Endodermal cell (in vitro differentiated cells): ENCODE measurements at regions not wholly inside any gene's neighbourhood (a gene's known extent, or its start where the extent isn't known, plus 50 kb on each side); places are given as distances from the start of the nearest gene placed in this dataset.

Source experiments
- DNase-seq: peaks from one replicate; pipeline ENCODE4 v3.0.0-alpha.2; 2017
- H3K27ac ChIP-seq: 2 replicates; pipeline ENCODE4 v1.5.1; 2013; ENCODE audit warnings: mild to moderate bottlenecking, low read depth, low read length, moderate library complexity
- H3K27me3 ChIP-seq: 2 replicates; pipeline ENCODE4 v1.6.1; 2013; ENCODE audit warnings: mild to moderate bottlenecking, low read length, moderate library complexity; ENCODE audit not compliant: insufficient read depth, control insufficient read depth, poor library complexity, severe bottlenecking
- H3K36me3 ChIP-seq: 2 replicates; pipeline ENCODE4 v1.7.0; 2013; ENCODE audit warnings: mild to moderate bottlenecking, low read length, moderate library complexity; ENCODE audit not compliant: control insufficient read depth, insufficient read depth
- H3K4me1 ChIP-seq: one replicate; pipeline ENCODE4 v1.7.0; 2013; ENCODE audit warnings: low read length; ENCODE audit not compliant: control insufficient read depth, insufficient read depth
- H3K4me3 ChIP-seq: 2 replicates; pipeline ENCODE4 v1.5.1; 2013; ENCODE audit warnings: mild to moderate bottlenecking, low read length, moderate library complexity
- H3K9ac ChIP-seq: 2 replicates; pipeline ENCODE4 v1.6.1; 2013; ENCODE audit warnings: mild to moderate bottlenecking, low read length, moderate library complexity; ENCODE audit not compliant: poor library complexity, severe bottlenecking; ENCODE audit errors: extremely low read depth
- H3K9me3 ChIP-seq: 2 replicates; pipeline ENCODE4 v1.6.1; 2013; ENCODE audit warnings: mild to moderate bottlenecking, low read length, moderate library complexity; ENCODE audit not compliant: control insufficient read depth
- H3K27ac Mint-ChIP-seq: 2 replicates; pipeline ENCODE4 v1.8.0; 2020; ENCODE audit warnings: mixed read lengths
- H3K27me3 Mint-ChIP-seq: 2 replicates; pipeline ENCODE4 v1.8.0; 2021; ENCODE audit warnings: mild to moderate bottlenecking, mixed read lengths; ENCODE audit not compliant: insufficient read depth
- H3K36me3 Mint-ChIP-seq: 2 replicates; pipeline ENCODE4 v1.8.0; 2020; ENCODE audit warnings: low read depth, mixed read lengths
- H3K4me1 Mint-ChIP-seq: 2 replicates; pipeline ENCODE4 v1.8.0; 2020; ENCODE audit warnings: mixed read lengths
- H3K4me3 Mint-ChIP-seq: 2 replicates; pipeline ENCODE4 v1.8.0; 2020; ENCODE audit warnings: mild to moderate bottlenecking, moderate library complexity, mixed read lengths
- H3K9me3 Mint-ChIP-seq: 2 replicates; pipeline ENCODE4 v1.8.0; 2020; ENCODE audit warnings: mild to moderate bottlenecking, mixed read lengths
- WGBS, 2 experiments: methylation state at CpG; one replicate each; pipeline versions ENCODE4 v1.1.5 to v1.1.7; 2013; ENCODE audit warnings: missing lambda C conversion rate in 2 of 2, mixed read lengths in 1 of 2; ENCODE audit not compliant: insufficient coverage in 1 of 2, insufficient read length in 1 of 2; 5-methylcytosine and 5-hydroxymethylcytosine counted together
- TF ChIP-seq, protein P1 (sequence below): fragments of 200-600 bp; sonication (generic); conservative IDR thresholded peaks from 2 replicates; pipeline ENCODE4 v1.5.0; 2021; ENCODE audit warnings: antibody characterized with exemption, mild to moderate bottlenecking

DNA sequence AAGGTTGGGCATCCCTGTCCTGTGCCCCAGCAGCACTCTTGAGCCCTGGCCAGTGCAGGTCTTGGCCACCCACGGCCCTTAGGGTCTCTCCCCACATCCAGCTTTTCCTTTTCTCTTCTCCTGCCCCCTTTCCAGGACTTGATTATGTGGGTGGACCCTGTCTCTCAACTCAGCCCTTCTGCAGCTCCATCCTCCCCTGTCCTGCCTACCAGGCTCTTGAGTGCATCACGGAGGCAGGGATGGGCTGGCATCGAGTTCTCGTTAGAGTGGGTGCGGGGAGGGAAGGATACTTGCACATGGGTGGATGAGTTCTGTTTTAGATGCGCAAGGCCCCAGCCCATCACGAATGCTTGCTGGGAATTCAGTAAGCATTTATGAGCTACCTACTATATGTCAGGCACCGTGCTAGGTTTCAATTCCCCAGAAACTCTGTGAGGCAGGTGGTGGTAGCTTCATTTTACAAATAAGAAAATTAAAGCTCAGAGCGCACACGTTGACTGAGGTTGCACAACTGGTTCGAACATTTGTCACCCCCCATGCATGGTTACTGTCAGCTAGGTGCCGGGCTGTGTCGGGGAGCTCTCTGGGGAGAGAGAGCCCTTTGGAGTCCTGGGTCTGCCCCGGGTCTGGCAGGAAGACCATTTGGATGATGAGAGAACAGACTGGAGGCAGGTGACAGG is 144.6 kb upstream of the PITX1 start:
- TF ChIP-seq, protein P1, sequence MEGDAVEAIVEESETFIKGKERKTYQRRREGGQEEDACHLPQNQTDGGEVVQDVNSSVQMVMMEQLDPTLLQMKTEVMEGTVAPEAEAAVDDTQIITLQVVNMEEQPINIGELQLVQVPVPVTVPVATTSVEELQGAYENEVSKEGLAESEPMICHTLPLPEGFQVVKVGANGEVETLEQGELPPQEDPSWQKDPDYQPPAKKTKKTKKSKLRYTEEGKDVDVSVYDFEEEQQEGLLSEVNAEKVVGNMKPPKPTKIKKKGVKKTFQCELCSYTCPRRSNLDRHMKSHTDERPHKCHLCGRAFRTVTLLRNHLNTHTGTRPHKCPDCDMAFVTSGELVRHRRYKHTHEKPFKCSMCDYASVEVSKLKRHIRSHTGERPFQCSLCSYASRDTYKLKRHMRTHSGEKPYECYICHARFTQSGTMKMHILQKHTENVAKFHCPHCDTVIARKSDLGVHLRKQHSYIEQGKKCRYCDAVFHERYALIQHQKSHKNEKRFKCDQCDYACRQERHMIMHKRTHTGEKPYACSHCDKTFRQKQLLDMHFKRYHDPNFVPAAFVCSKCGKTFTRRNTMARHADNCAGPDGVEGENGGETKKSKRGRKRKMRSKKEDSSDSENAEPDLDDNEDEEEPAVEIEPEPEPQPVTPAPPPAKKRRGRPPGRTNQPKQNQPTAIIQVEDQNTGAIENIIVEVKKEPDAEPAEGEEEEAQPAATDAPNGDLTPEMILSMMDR = no peak
- WGBS, 2 experiments = 89 to 90% methylated on average over 8 to 14 of the region's 14 CpGs
- Mint-ChIP-seq H3K4me3 (no peak overlapping the region), H3K9me3 (no peaks in the 10 kb centered on the region), H3K27me3 (peaks cover 6% of the 10 kb centered on the region), H3K4me1 (peaks cover 14% of the 10 kb centered on the region), H3K27ac (no peak overlapping the region), H3K36me3 (no peaks in the 10 kb centered on the region)
- H3K9me3 ChIP-seq = no peaks in the 10 kb centered on the region
- H3K9ac ChIP-seq = no peak overlapping the region
- no peak for DNase-seq
- no peak overlapping the region for H3K4me3 ChIP-seq
- H3K36me3 ChIP-seq = no peaks in the 10 kb centered on the region
- H3K27me3 ChIP-seq = no peaks in the 10 kb centered on the region
- H3K4me1 ChIP-seq = peaks cover 3% of the 10 kb centered on the region
- no peak overlapping the region for H3K27ac ChIP-seq

DNA sequence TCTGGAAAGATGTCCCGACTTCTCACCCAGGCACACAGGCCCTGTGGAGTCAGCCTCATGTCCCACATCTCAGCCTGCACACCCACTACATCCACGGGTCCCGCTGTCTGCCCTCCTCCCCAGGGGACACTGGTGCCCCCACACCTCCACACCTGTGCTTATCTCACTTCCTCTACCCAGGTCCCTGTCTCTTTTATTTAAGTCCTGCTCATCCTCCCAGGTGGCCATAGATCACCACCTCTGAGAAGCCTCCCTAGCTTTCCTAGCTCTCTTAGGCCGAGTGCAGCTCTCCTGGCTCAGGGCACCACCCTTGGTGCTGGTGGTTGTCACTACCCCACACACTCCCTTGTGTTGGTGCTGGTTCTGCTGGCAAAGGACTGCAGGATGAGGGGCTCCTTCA is 143.6 kb upstream of the PITX1 start:
- 94 to 100% methylated on average over 1 to 4 of the region's 4 CpGs for WGBS, 2 experiments
- no peak overlapping the region for H3K27ac Mint-ChIP-seq
- Histone ChIP-seq H3K36me3 (no peaks in the 10 kb centered on the region), H3K9me3 (no peaks in the 10 kb centered on the region), H3K4me3 (no peak overlapping the region), H3K27me3 (no peaks in the 10 kb centered on the region), H3K4me1 (peaks cover 6% of the 10 kb centered on the region), H3K27ac (no peak overlapping the region), H3K9ac (no peak overlapping the region)
- no peaks in the 10 kb centered on the region for H3K9me3 Mint-ChIP-seq
- peaks cover 21% of the 10 kb centered on the region for H3K4me1 Mint-ChIP-seq
- TF ChIP-seq, protein P1 = no peak
- no peak overlapping the region for H3K4me3 Mint-ChIP-seq
- DNase-seq = no peak
- peaks cover 12% of the 10 kb centered on the region for H3K27me3 Mint-ChIP-seq
- no peaks in the 10 kb centered on the region for H3K36me3 Mint-ChIP-seq

DNA sequence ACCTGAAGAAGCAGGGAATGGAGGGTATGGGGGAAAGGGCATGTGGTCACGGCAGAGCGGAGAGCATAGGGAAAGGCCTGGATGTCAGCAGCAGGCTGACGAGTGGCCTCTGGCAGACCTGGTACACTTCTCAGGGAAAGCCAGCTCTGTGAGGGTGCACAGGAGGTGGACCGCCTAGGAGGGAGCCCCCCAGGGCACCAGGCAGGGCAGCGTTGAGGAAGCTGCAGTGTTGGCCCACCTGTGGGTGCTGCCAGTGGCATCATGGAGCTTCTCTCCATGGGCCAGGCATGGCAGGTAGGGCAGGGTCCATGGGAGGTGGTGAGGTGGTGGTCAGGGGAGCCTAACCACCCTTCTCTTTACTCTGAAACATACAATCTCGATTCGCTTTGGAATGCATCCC is 143.0 kb upstream of the PITX1 start:
- H3K9me3 ChIP-seq = no peaks in the 10 kb centered on the region
- no peak overlapping the region for H3K4me3 ChIP-seq
- Mint-ChIP-seq H3K4me3 (no peak overlapping the region), H3K9me3 (no peaks in the 10 kb centered on the region), H3K27ac (no peak overlapping the region), H3K27me3 (peaks cover 18% of the 10 kb centered on the region), H3K36me3 (no peaks in the 10 kb centered on the region), H3K4me1 (peaks cover 21% of the 10 kb centered on the region)
- H3K27ac ChIP-seq = no peak overlapping the region
- TF ChIP-seq, protein P1 = no peak
- no peaks in the 10 kb centered on the region for H3K36me3 ChIP-seq
- WGBS, 2 experiments = 90 to 93% methylated on average over 3 to 7 of the region's 7 CpGs
- DNase-seq = no peak
- H3K9ac ChIP-seq = no peak overlapping the region
- H3K4me1 ChIP-seq = peaks cover 6% of the 10 kb centered on the region
- no peaks in the 10 kb centered on the region for H3K27me3 ChIP-seq
